ENCODE measurements at regions not wholly inside any gene's neighbourhood (a gene's known extent, or its start where the extent isn't known, plus 50 kb on each side); places are given as distances from the start of the nearest gene placed in this dataset.

GRCh38 chr5:39896104-39896503, 471.3 kb upstream of the DAB2 start:
- DNase-seq (ENCODE audit: low read depth in 2 of 2), result no peak

DNA sequence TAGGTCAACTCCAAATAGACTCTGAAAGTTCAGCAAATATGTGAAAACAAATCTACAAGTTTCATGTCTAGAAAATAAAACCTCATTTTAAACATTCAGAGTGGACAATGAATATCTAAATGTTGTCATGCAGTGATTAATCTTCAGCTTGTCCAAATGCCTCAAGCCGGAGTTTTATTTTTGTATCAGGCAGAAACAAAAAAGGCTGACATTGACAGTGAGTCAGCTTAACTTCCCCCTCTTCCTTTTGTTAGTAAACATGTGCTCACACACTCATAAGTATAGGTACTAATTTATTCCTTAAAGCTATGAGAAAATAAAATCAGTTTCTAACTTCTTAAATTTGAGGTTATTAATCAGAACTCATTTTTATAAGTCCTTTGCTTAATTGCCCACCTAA, 467.9 kb upstream of the DAB2 start:
- no peak for DNase-seq (ENCODE audit: low read depth in 2 of 2)

GRCh38 chr5:39891376-39891775, 466.6 kb upstream of the DAB2 start:
- no peak for DNase-seq (ENCODE audit: low read depth in 2 of 2)

- DNase-seq (ENCODE audit: low read depth in 2 of 2), result no peak
Observed at GRCh38 chr5:39880985-39881384, 456.2 kb upstream of the DAB2 start.

- no peak for DNase-seq (ENCODE audit: low read depth in 2 of 2)
Observed at GRCh38 chr5:39877479-39877878, 452.7 kb upstream of the DAB2 start.

DNA sequence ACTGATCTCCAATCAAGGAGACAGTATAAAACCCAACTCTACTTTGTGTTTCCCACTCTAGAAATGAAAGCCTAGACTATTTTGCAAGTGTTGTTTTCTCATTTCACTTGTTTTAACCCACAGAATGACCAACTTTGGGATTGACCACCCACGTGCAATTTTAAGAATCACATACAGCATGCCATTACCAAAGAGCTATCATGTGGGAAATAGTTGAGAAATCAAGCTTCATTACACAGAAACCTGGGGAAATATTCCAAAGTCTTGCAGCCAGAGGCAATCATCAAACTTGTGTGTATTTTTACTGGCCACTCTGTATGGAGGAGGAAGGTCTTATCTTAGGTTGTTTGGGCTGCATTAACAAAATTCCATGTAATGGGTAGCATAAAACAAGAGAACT, 451.4 kb upstream of the DAB2 start:
- DNase-seq (ENCODE audit: low read depth in 2 of 2), result no peak

- no peak for DNase-seq (ENCODE audit: low read depth in 2 of 2)
Observed at GRCh38 chr5:39870137-39870536, 445.4 kb upstream of the DAB2 start.

DNA sequence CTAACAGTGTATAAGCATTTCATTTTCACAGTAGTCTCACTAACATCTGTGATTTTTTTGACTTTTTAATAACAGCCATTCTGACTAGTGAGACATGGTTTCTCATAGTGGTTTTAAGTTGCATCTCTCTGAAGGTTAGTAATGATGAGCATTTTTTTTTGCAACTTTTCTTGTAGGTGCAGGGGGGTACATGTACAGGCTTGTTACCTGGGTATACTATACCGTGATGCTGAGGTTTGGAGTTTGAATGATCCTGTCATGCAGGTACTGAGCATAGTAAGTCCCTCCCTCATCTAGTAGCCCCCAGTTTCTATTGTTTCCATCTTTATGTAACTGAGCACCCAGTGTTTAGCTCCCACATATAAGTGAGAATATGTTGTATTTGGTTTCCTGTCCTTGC, 444.6 kb upstream of the DAB2 start:
- no peak for DNase-seq (ENCODE audit: low read depth in 2 of 2)

- no peak for DNase-seq (ENCODE audit: low read depth in 2 of 2)
Observed at GRCh38 chr5:39867923-39868322, 443.1 kb upstream of the DAB2 start.

- DNase-seq (ENCODE audit: low read depth in 2 of 2), result no peak
Observed at GRCh38 chr5:39863926-39864552, 439.3 kb upstream of the DAB2 start.

DNA sequence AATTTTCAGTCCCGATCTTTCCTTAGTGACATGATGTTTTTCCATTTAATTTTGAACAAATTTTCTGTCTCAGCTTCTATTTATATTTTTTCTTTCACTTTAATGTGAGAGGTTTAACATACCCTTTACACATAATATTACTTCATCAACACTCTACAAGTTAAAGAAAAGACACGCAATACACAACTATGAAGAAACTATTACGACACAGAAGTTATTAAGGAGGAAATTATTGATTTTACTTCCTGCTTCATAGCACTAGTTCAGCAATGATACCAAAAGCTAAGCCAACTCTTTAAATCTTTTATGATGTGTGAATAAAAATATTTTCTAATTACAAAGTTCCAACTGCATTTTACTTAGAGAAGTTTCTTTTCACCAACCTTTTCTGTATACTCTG, 432.3 kb upstream of the DAB2 start:
- DNase-seq (ENCODE audit: low read depth in 2 of 2), result no peak

DNA sequence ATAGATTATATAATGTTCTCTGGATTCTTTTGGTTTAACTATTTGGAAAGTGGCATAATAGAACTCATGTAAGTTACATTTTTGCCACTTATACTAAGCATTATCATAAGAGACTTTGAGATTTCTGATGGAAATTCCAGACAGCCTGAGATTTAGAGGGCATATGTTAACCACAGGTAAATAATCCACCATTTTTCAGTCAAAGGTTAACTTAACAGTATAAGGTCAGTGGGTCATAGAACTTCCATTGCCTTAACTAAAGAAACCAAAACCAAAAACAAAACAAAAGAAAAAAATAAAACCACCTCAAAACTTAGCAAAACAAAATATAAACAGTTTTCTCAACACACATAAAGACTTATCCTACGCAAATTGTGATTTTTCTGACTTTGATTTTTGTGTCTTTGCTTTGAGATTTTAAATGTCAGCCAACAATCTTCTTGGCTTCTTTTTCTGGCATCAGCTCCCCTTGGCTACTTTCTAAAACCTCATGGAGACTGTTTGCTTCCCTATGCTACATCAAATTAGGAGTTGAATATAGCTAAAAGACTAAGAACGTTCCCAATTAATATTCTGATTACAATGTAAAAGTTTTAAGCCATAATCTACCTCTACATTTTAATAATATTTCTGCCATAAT, 430.1 kb upstream of the DAB2 start:
- DNase-seq (ENCODE audit: low read depth in 2 of 2), result no peak

- no peak for DNase-seq (ENCODE audit: low read depth in 2 of 2)
Observed at GRCh38 chr5:39850291-39850690, 425.5 kb upstream of the DAB2 start.

- DNase-seq (ENCODE audit: low read depth in 2 of 2), result no peak
Observed at GRCh38 chr5:39846144-39846543, 421.4 kb upstream of the DAB2 start.

GRCh38 chr5:39843767-39844166, 419.0 kb upstream of the DAB2 start:
- DNase-seq (ENCODE audit: low read depth in 2 of 2), result no peak

- DNase-seq (ENCODE audit: low read depth in 2 of 2), result no peak
Observed at GRCh38 chr5:39835371-39835770, 410.6 kb upstream of the DAB2 start.

DNA sequence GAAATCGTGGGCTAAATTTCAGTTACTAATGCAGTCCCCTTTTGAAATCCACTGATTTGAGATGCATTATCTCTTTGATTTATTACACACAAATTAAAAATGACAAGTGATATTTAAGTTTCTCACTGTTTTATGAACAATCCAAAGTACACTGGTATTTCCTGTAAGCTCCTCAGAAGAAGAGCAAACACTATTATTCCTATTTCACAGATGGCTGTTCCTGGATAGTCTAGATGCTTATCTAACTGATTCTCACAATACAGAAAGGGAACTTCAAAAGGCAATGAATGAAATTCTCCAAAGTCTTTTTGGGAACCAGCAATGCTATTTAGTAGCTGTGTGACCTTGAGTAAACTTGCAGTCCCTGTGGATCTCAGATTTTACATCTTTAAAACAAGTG, 404.7 kb upstream of the DAB2 start:
- no peak for DNase-seq (ENCODE audit: low read depth in 2 of 2)

- DNase-seq (ENCODE audit: low read depth in 2 of 2), result no peak
Observed at GRCh38 chr5:39826051-39826450, 401.3 kb upstream of the DAB2 start.

- DNase-seq (ENCODE audit: low read depth in 2 of 2), result no peak
Observed at GRCh38 chr5:39825301-39825700, 400.5 kb upstream of the DAB2 start.

DNA sequence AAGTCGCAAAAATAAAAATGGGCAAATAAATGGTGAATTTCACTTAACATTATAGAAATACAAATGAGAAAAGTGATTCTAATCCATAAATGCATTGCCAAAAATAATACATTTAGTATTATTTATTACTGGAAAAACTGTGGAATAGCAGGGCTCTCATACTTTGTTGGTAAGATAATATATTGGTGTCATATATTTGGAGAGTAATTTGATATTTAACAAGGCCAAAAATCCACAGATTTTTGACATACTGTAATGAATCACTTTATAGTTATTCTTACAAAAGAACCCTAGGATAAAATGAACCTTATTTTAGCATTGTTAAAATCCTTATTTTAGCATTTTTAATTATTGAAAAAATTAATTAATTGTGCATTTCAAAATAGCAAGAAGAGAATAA, 397.2 kb upstream of the DAB2 start:
- no peak for DNase-seq (ENCODE audit: low read depth in 2 of 2)

DNA sequence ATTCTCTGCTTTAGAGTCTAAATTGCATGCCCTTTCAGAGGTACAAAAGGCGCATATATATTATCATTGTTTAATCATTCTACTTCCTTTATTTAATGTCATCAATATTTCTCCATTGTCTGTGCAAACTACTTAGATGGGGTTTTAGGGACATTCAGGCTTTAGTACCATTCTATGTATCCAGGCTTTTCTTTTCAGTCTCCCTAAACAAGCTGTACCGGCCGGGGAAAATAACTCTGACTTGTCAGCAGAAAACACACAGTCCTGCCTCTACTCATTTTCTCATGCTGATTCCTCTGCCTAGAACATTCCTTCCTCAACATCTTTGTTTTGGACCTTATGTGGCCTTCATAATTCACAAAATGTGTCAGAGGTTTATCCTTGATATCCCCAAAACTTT, 392.1 kb upstream of the DAB2 start:
- no peak for DNase-seq (ENCODE audit: low read depth in 2 of 2)

DNA sequence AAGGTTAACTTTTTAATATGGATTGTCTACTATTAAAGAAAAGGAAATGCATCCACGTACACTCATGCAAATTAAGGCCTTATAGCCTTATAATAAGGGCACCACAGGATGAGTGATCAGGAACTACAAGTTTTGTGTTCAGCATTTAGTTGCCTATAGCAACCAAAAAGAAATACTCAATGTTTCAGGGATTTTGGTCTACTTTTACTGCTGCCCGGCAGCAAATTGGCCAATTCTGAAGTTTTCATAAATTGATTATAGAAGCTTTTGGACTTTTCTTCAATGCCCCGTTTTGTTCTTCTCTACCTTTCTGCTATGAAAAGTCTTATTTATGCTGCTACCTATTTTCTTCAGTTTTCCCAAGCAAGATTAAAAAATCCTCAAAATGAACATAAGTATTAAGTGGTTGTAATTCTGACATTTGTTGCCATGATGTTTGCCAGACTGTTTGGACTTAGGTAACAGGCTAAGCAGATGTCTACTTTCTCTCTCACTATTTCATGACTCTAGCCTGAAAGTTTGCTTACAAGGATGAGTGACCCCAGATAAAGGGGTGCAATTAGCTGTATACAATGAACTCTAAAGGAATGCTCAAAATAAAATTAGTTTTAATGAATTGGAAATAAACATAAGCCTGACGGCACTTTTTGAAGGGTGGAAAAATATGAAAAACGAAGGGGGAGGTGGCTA, 391.5 kb upstream of the DAB2 start:
- DNase-seq (ENCODE audit: low read depth in 2 of 2), result no peak

GRCh38 chr5:39815711-39816110, 390.9 kb upstream of the DAB2 start:
- DNase-seq (ENCODE audit: low read depth in 2 of 2), result no peak
